Psoas muscle (tissue), 7 donors: ENCODE measurements at regions not wholly inside any gene's neighbourhood (a gene's known extent, or its start where the extent isn't known, plus 50 kb on each side); places are given as distances from the start of the nearest gene placed in this dataset.

Experiments
- ATAC-seq, 4 donors: fragments of 200-7000 bp; cut with Tn5 transposase; one replicate each; pipeline ENCODE4 v1.9.1; 2020; ENCODE audit warnings: moderate library complexity in 3 of 4, mild to moderate bottlenecking in 2 of 4
- DNase-seq, 2 donors: peaks; one replicate each; pipeline ENCODE4 v3.0.0-alpha.2; 2020
- H3K27ac ChIP-seq: fragments of 200-600 bp; one replicate; pipeline ENCODE4 v1.8.0; 2022
- H3K27me3 ChIP-seq, 3 donors: fragments of 200-600 bp in 1 of 3; one replicate each; pipeline versions ENCODE4 v1.6.1 to v1.8.0; 2013 to 2022; ENCODE audit warnings: low read length in 2 of 3, mild to moderate bottlenecking in 2 of 3, moderate library complexity in 1 of 3; ENCODE audit not compliant: insufficient read depth in 3 of 3
- H3K36me3 ChIP-seq, 2 donors: fragments of 200-600 bp in 1 of 2; one replicate each; pipeline versions ENCODE4 v1.6.1 to v1.8.0; 2013 to 2022; ENCODE audit warnings: low read depth in 1 of 2, mild to moderate bottlenecking in 1 of 2, moderate library complexity in 1 of 2; ENCODE audit not compliant: insufficient read depth in 1 of 2
- H3K4me1 ChIP-seq: fragments of 200-600 bp; one replicate; pipeline ENCODE4 v1.8.0; 2022
- H3K4me3 ChIP-seq: fragments of 200-600 bp; one replicate; pipeline ENCODE4 v1.8.0; 2022; ENCODE audit warnings: mild to moderate bottlenecking
- H3K9me3 ChIP-seq: fragments of 200-600 bp; one replicate; pipeline ENCODE4 v1.8.0; 2022
- WGBS, 3 donors: extraction: QIAGEN DNeasy Blood & Tissue Kit; methylation state at CpG; one replicate each; pipeline versions ENCODE4 v1.1.6 to v1.1.7; 2013; 5-methylcytosine and 5-hydroxymethylcytosine counted together
- intact Hi-C, 2 donors: fragments of 100-400 bp; cut with DNase I; formaldehyde crosslinking; loops; one replicate each; pipeline versions ENCODE4 v1.11.0 to v1.14.2; 2022
- TF ChIP-seq, protein P1 (sequence below): fragments of 200-600 bp; IDR thresholded peaks from one replicate; pipeline ENCODE4 v1.8.0; 2022; ENCODE audit warnings: antibody characterized with exemption
- donor health status: healthy with polysubstance abuse.
- donor health status: DM: no; HTN: no; CAD: no; lungs with moderate emphysema.
- donor health status: Bipolar disorder and iron deficiency.
- donor health status: healthy.
- donor health status: DM: yes; HTN: yes; CAD: no.
- donor health status: DM: no; HTN: no; CAD: no.
- donor health status: DM: yes; HTN: yes; CAD: no.

DNA sequence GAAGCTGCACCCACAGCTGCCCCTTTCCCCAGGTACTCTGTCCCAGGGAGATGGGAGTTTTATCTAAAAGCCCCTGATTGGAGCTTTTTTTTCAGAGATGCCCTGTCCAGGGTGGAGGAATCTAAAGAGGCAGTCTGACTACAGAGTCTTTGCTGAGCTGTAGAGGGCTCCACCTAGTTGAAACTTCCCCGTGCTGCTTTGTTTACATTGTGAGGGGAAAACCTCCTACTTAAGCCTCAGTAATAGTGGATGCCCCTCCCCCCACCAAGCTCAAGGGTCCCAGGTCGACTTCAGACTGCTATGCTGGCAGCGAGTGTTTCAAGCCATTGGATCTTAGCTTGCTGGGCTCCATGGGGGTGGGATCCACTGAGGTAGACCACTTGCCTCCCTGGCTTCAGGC, 470.1 kb upstream of the LARGE1 start:
- H3K27ac ChIP-seq, result no peak overlapping the region
- peaks cover 4% of the 10 kb centered on the region for H3K9me3 ChIP-seq
- ATAC-seq (no peak), DNase-seq (no peak)
- intact Hi-C loops, result no loop called here
- TF ChIP-seq, protein P1, sequence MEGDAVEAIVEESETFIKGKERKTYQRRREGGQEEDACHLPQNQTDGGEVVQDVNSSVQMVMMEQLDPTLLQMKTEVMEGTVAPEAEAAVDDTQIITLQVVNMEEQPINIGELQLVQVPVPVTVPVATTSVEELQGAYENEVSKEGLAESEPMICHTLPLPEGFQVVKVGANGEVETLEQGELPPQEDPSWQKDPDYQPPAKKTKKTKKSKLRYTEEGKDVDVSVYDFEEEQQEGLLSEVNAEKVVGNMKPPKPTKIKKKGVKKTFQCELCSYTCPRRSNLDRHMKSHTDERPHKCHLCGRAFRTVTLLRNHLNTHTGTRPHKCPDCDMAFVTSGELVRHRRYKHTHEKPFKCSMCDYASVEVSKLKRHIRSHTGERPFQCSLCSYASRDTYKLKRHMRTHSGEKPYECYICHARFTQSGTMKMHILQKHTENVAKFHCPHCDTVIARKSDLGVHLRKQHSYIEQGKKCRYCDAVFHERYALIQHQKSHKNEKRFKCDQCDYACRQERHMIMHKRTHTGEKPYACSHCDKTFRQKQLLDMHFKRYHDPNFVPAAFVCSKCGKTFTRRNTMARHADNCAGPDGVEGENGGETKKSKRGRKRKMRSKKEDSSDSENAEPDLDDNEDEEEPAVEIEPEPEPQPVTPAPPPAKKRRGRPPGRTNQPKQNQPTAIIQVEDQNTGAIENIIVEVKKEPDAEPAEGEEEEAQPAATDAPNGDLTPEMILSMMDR, result no peak
- 56 to 57% (median 56%) methylated on average over 3 of the region's 3 CpGs for WGBS, 3 donors
- no peaks in the 10 kb centered on the region for H3K27me3 ChIP-seq
- no peaks in the 10 kb centered on the region for H3K36me3 ChIP-seq
- no peak overlapping the region for H3K4me3 ChIP-seq
- no peaks in the 10 kb centered on the region for H3K4me1 ChIP-seq

DNA sequence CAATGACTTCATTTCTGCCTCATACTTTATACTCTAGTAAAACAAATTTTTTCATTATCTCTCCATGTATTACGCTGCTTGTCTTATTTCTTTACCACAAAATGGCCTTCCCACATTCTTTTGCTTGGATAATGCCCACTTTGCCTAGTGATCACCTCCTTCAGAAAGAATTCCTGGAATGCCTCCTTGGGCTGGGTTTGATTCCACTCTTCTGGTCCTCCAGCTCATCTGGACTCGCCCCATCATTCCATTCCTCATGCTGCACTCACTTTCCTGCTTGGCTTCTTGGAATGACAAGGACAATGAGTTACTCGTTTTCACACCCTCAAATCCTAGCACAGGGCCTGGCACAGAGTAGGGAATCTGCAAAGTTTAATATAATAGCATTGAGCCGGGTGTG, 475.1 kb upstream of the LARGE1 start:
- no peak for ATAC-seq
- WGBS, 3 donors, result 72 to 76% (median 73%) methylated on average over 4 of the region's 4 CpGs
- no peak overlapping the region for H3K27ac ChIP-seq

DNA sequence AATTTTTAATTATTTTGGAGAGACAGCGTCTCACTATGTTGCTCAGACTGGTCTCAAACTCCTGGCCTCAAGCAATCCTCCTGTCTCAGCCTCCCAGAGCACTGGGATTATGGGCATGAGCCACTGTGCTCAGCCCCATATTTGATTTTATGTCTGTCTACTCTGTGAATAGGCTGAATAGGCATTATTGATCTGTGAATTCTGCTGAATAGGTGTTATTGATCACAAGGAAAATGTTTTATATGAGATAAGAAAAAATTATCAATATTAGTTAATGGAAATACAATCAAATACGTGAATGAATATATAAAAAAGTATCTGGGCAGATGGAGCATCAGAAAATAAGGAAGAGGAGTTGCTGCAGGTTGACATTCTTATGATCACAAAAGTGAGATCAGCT, 483.4 kb upstream of the LARGE1 start:
- DNase-seq (no peak), ATAC-seq (no peak)
- H3K36me3 ChIP-seq, result no peaks in the 10 kb centered on the region
- H3K9me3 ChIP-seq, result no peaks in the 10 kb centered on the region
- intact Hi-C loops, result no loop called here
- WGBS, 3 donors, result 73 to 77% (median 73%) methylated on average over 2 of the region's 2 CpGs
- H3K27ac ChIP-seq, result no peak overlapping the region
- no peak overlapping the region for H3K4me3 ChIP-seq
- TF ChIP-seq, protein P1, result no peak
- H3K27me3 ChIP-seq, result no peaks in the 10 kb centered on the region
- no peaks in the 10 kb centered on the region for H3K4me1 ChIP-seq

More for the DNA sequence above, 475.1 kb upstream of the LARGE1 start:
- Histone ChIP-seq H3K4me3 (no peak overlapping the region), H3K36me3 (no peaks in the 10 kb centered on the region), H3K27me3 (no peaks in the 10 kb centered on the region), H3K4me1 (no peaks in the 10 kb centered on the region), H3K9me3 (no peaks in the 10 kb centered on the region)
- TF ChIP-seq, protein P1, result no peak
- DNase-seq, result no peak
- intact Hi-C loops, result no loop called here

DNA sequence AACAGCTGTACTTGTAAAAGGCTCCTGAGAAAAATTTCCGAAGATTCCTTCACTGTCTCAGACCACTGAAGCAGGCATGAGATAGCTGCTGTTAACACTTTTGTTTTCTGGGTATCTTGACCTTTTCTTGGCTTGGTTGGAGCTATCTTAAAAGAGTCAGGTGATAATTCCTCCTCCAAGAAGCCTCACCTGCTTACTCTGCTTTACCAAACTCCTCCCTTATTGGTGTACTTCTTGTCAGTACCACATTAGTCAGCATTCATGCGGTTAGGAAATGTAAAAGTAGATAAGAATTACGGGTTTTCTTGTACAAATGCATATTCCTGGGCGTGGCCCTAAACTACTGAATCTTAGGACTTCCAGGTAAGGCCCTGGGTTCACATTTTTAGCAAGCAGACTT, 489.8 kb upstream of the LARGE1 start:
- 53 to 63% (median 59%) methylated on average over 4 of the region's 4 CpGs for WGBS, 3 donors
- intact Hi-C loops, result loop anchor here in 1 of 2 donors (10.0 kb wide), 1 partner anchor 615 kb away; no protein-coding TSS in a partner anchor
- Histone ChIP-seq H3K27me3 (no peaks in the 10 kb centered on the region), H3K36me3 (no peaks in the 10 kb centered on the region), H3K4me3 (no peak overlapping the region), H3K4me1 (no peaks in the 10 kb centered on the region), H3K9me3 (no peaks in the 10 kb centered on the region), H3K27ac (no peak overlapping the region)
- ATAC-seq, result no peak
- no peak for DNase-seq
- TF ChIP-seq, protein P1, result no peak
